ENCODE measurements at regions not wholly inside any gene's neighbourhood (a gene's known extent, or its start where the extent isn't known, plus 50 kb on each side); places are given as distances from the start of the nearest gene placed in this dataset.

- intact Hi-C loops (cut with DNase I; ENCODE audit: low total_unique reads) = no loop called here
- in situ Hi-C loops (cut with MboI; ENCODE audit: low pct_ligation_motif_present in 1 of 4, low pct_unique_long_range_greater_than_20kb in 1 of 4, low sequenced_read_pairs in 3 of 4) = no loop called here
- WGBS, 2 donors (ENCODE audit: low coverage in 1 of 2) = 75 to 88% methylated on average over 2 to 6 of the region's 6 CpGs
These were observed 62.0 kb upstream of the SORCS3 start for GRCh38 chr10:104579136-104579535.

GRCh38 chr10:104580321-104580720 lies 60.8 kb upstream of the SORCS3 start:
- H3K9me3 ChIP-seq = no peaks in the 10 kb centered on the region
- H3K27ac ChIP-seq = no peak overlapping the region
- TF ChIP-seq POLR2A (IDR thresholded peaks at IDR 0.05) (no peak), EP300 (IDR thresholded peaks at IDR 0.05; ENCODE audit: low read depth) (no peak), CTCF (IDR thresholded peaks at IDR 0.05) (no peak), POLR2AphosphoS5 (IDR thresholded peaks at IDR 0.05) (no peak)
- DNase-seq = no peak
- in situ Hi-C loops (cut with MboI; ENCODE audit: low pct_ligation_motif_present in 1 of 4, low pct_unique_long_range_greater_than_20kb in 1 of 4, low sequenced_read_pairs in 3 of 4) (no loop called here), intact Hi-C loops (cut with DNase I; ENCODE audit: low total_unique reads) (no loop called here)
- no peak overlapping the region for H3K4me3 ChIP-seq
- no peaks in the 10 kb centered on the region for H3K4me1 ChIP-seq
- peaks cover 10% of the 10 kb centered on the region for H3K27me3 ChIP-seq
- 66% methylated on average over 12 to 13 of the region's 13 CpGs for WGBS, 2 donors (ENCODE audit: low coverage in 1 of 2)
- no peaks in the 10 kb centered on the region for H3K36me3 ChIP-seq

More at GRCh38 chr10:104579136-104579535, 62.0 kb upstream of the SORCS3 start:
- H3K4me1 ChIP-seq = no peaks in the 10 kb centered on the region
- DNase-seq = no peak
- H3K27me3 ChIP-seq = peaks cover 10% of the 10 kb centered on the region
- no peaks in the 10 kb centered on the region for H3K36me3 ChIP-seq
- no peak for TF ChIP-seq CTCF (IDR thresholded peaks at IDR 0.05)
- no peak for TF ChIP-seq POLR2A (IDR thresholded peaks at IDR 0.05)
- no peak for TF ChIP-seq EP300 (IDR thresholded peaks at IDR 0.05; ENCODE audit: low read depth)
- no peak for TF ChIP-seq POLR2AphosphoS5 (IDR thresholded peaks at IDR 0.05)
- H3K4me3 ChIP-seq = no peak overlapping the region
- no peak overlapping the region for H3K27ac ChIP-seq
- no peaks in the 10 kb centered on the region for H3K9me3 ChIP-seq

GRCh38 chr10:104580774-104581675 lies 60.1 kb upstream of the SORCS3 start:
- TF ChIP-seq POLR2A (IDR thresholded peaks at IDR 0.05) (no peak), POLR2AphosphoS5 (IDR thresholded peaks at IDR 0.05) (no peak), CTCF (IDR thresholded peaks at IDR 0.05) (peak; percentile 53 to 86 (median 81)), EP300 (IDR thresholded peaks at IDR 0.05; ENCODE audit: low read depth) (no peak)
- Histone ChIP-seq H3K36me3 (no peaks in the 10 kb centered on the region), H3K4me1 (no peaks in the 10 kb centered on the region), H3K4me3 (no peak overlapping the region), H3K9me3 (no peaks in the 10 kb centered on the region), H3K27me3 (peaks cover 10% of the 10 kb centered on the region), H3K27ac (no peak overlapping the region)
- in situ Hi-C loops (cut with MboI; ENCODE audit: low pct_ligation_motif_present in 1 of 4, low pct_unique_long_range_greater_than_20kb in 1 of 4, low sequenced_read_pairs in 3 of 4) = no loop called here
- DNase-seq = peak; percentile 64
- 41 to 43% methylated on average over 18 to 20 of the region's 20 CpGs for WGBS, 2 donors (ENCODE audit: low coverage in 1 of 2)
- intact Hi-C loops (cut with DNase I; ENCODE audit: low total_unique reads) = no loop called here

- Histone ChIP-seq H3K4me1 (no peaks in the 10 kb centered on the region), H3K4me3 (no peak overlapping the region), H3K36me3 (no peaks in the 10 kb centered on the region), H3K27ac (no peak overlapping the region), H3K9me3 (no peaks in the 10 kb centered on the region), H3K27me3 (peaks cover 10% of the 10 kb centered on the region)
- WGBS, 2 donors (ENCODE audit: low coverage in 1 of 2) = 55 to 86% methylated on average over 5 of the region's 5 CpGs
- intact Hi-C loops (cut with DNase I; ENCODE audit: low total_unique reads) = no loop called here
- DNase-seq = no peak
- in situ Hi-C loops (cut with MboI; ENCODE audit: low pct_ligation_motif_present in 1 of 4, low pct_unique_long_range_greater_than_20kb in 1 of 4, low sequenced_read_pairs in 3 of 4) = no loop called here
- TF ChIP-seq EP300 (IDR thresholded peaks at IDR 0.05; ENCODE audit: low read depth) = no peak
- no peak for TF ChIP-seq POLR2A (IDR thresholded peaks at IDR 0.05)
- no peak for TF ChIP-seq POLR2AphosphoS5 (IDR thresholded peaks at IDR 0.05)
- no peak for TF ChIP-seq CTCF (IDR thresholded peaks at IDR 0.05)
These were observed 59.0 kb upstream of the SORCS3 start for GRCh38 chr10:104581884-104582601.
